22Rv1 (cell line): ENCODE measurements at regions not wholly inside any gene's neighbourhood (a gene's known extent, or its start where the extent isn't known, plus 50 kb on each side); places are given as distances from the start of the nearest gene placed in this dataset.

Experiments used
- H3K27ac ChIP-seq: fragments of 450-650 bp; 2 replicates; pipeline ENCODE4 v1.5.1; 2017
- CTCF ChIP-seq: fragments of 450-650 bp; IDR thresholded peaks from 2 replicates; pipeline ENCODE4 v1.5.1; 2017; ENCODE audit warnings: mild to moderate bottlenecking
- ZFX ChIP-seq: fragments of 450-650 bp; IDR thresholded peaks from 2 replicates; pipeline ENCODE4 v1.6.1; 2017; ENCODE audit warnings: antibody characterized with exemption, borderline replicate concordance

GRCh38 chr2:79428745-79429144 lies 84.1 kb upstream of the CTNNA2 start:
- no peak for TF ChIP-seq ZFX
- no peak for TF ChIP-seq CTCF
- H3K27ac ChIP-seq: no peak overlapping the region

GRCh38 chr2:79414690-79415089 lies 98.2 kb upstream of the CTNNA2 start:
- no peak for TF ChIP-seq ZFX
- no peak for TF ChIP-seq CTCF
- H3K27ac ChIP-seq: no peak overlapping the region

GRCh38 chr2:79394485-79394859 lies 118.4 kb upstream of the CTNNA2 start:
- TF ChIP-seq ZFX: no peak
- TF ChIP-seq CTCF: no peak

GRCh38 chr2:79393806-79394484 lies 118.9 kb upstream of the CTNNA2 start:
- H3K27ac ChIP-seq: no peak overlapping the region
- TF ChIP-seq ZFX (no peak), CTCF (no peak)

More at GRCh38 chr2:79394485-79394859, 118.4 kb upstream of the CTNNA2 start:
- H3K27ac ChIP-seq: no peak overlapping the region

- no peak overlapping the region for H3K27ac ChIP-seq
- TF ChIP-seq ZFX (no peak), CTCF (no peak)
Observed at GRCh38 chr2:79393107-79393685, 119.7 kb upstream of the CTNNA2 start.

- no peak for TF ChIP-seq ZFX
- no peak overlapping the region for H3K27ac ChIP-seq
Observed at GRCh38 chr2:79389481-79389880, 123.4 kb upstream of the CTNNA2 start.

- TF ChIP-seq CTCF (no peak), ZFX (no peak)
Observed at GRCh38 chr2:79388024-79388423, 124.8 kb upstream of the CTNNA2 start.

GRCh38 chr2:79387431-79387830 lies 125.4 kb upstream of the CTNNA2 start:
- TF ChIP-seq ZFX: no peak
- no peak for TF ChIP-seq CTCF
- no peak overlapping the region for H3K27ac ChIP-seq

More at GRCh38 chr2:79388024-79388423, 124.8 kb upstream of the CTNNA2 start:
- no peak overlapping the region for H3K27ac ChIP-seq
